ENCODE measurements at regions not wholly inside any gene's neighbourhood (a gene's known extent, or its start where the extent isn't known, plus 50 kb on each side); places are given as distances from the start of the nearest gene placed in this dataset.

GRCh38 chr9:89748831-89749499, 144.2 kb downstream of the GADD45G start:
- DNase-seq, result no peak

- DNase-seq, result no peak
Observed at GRCh38 chr9:89749500-89750116, 144.8 kb downstream of the GADD45G start.

GRCh38 chr9:89750117-89750791, 145.4 kb downstream of the GADD45G start:
- peak; percentile 29 for DNase-seq

- DNase-seq, result no peak
Observed at GRCh38 chr9:89751079-89751825, 146.4 kb downstream of the GADD45G start.

- no peak for DNase-seq
Observed at GRCh38 chr9:89752154-89752553, 147.3 kb downstream of the GADD45G start.

- DNase-seq, result no peak
Observed at GRCh38 chr9:89753472-89754055, 148.8 kb downstream of the GADD45G start.

- DNase-seq, result peak; percentile 41
Observed at GRCh38 chr9:89754193-89754592, 149.4 kb downstream of the GADD45G start.

GRCh38 chr9:89755821-89756220, 151.0 kb downstream of the GADD45G start:
- DNase-seq, result no peak

- no peak for DNase-seq
Observed at GRCh38 chr9:89756891-89757537, 152.2 kb downstream of the GADD45G start.

GRCh38 chr9:89757776-89758528, 153.1 kb downstream of the GADD45G start:
- no peak for DNase-seq

GRCh38 chr9:89759572-89759971, 154.8 kb downstream of the GADD45G start:
- no peak for DNase-seq

- DNase-seq, result no peak
Observed at GRCh38 chr9:89760123-89760522, 155.3 kb downstream of the GADD45G start.

- DNase-seq, result no peak
Observed at GRCh38 chr9:89764217-89764616, 159.4 kb downstream of the GADD45G start.

- no peak for DNase-seq
Observed at GRCh38 chr9:89765211-89765946, 160.6 kb downstream of the GADD45G start.

GRCh38 chr9:89766991-89767390, 162.2 kb downstream of the GADD45G start:
- no peak for DNase-seq

- DNase-seq, result no peak
Observed at GRCh38 chr9:89768051-89768450, 163.2 kb downstream of the GADD45G start.

- DNase-seq, result peak; percentile 69
Observed at GRCh38 chr9:89768650-89769071, 163.8 kb downstream of the GADD45G start.

- DNase-seq, result peak; percentile 76
Observed at GRCh38 chr9:89770531-89771174, 165.8 kb downstream of the GADD45G start.

GRCh38 chr9:89771205-89771604, 166.4 kb downstream of the GADD45G start:
- DNase-seq, result no peak

- DNase-seq, result no peak
Observed at GRCh38 chr9:89773170-89773569, 168.4 kb downstream of the GADD45G start.
